NCI-H226 (cell line): ENCODE measurements at regions not wholly inside any gene's neighbourhood (a gene's known extent, or its start where the extent isn't known, plus 50 kb on each side); places are given as distances from the start of the nearest gene placed in this dataset.
"Not testable (repeated sequence)": the region's sequence is repeated elsewhere in the genome, so short reads cannot be mapped to it uniquely, and the experiment has no call there.

Source experiments
- DNase-seq: peaks from one replicate; pipeline ENCODE4 v3.0.0-alpha.2; 2015

GRCh38 chr9:42239445-42240260, 56.2 kb downstream of the SPATA31A6 start:
- peak; percentile 48 for DNase-seq

- peak; percentile 9 for DNase-seq
Observed at GRCh38 chr9:42240261-42240579, 56.8 kb downstream of the SPATA31A6 start.

GRCh38 chr9:42243211-42243610, 59.8 kb downstream of the SPATA31A6 start:
- DNase-seq, result peak; percentile 4

- DNase-seq, result not testable (repeated sequence)
Observed at GRCh38 chr9:42243822-42244221, 60.4 kb downstream of the SPATA31A6 start.

GRCh38 chr9:42268729-42269128, 85.3 kb downstream of the SPATA31A6 start:
- DNase-seq, result peak; percentile 7

- DNase-seq, result not testable (repeated sequence)
Observed at GRCh38 chr9:42269171-42269570, 85.7 kb downstream of the SPATA31A6 start.

GRCh38 chr9:42273191-42273590, 89.7 kb downstream of the SPATA31A6 start:
- not testable (repeated sequence) for DNase-seq

- DNase-seq, result no peak
Observed at GRCh38 chr9:42275141-42275540, 91.7 kb downstream of the SPATA31A6 start.

- DNase-seq, result not testable (repeated sequence)
Observed at GRCh38 chr9:42282531-42283178, 99.2 kb downstream of the SPATA31A6 start.

- not testable (repeated sequence) for DNase-seq
Observed at GRCh38 chr9:42283179-42283543, 99.7 kb downstream of the SPATA31A6 start.

- not testable (repeated sequence) for DNase-seq
Observed at GRCh38 chr9:42286145-42286845, 102.8 kb downstream of the SPATA31A6 start.

GRCh38 chr9:42288002-42288864, 104.8 kb downstream of the SPATA31A6 start:
- DNase-seq, result not testable (repeated sequence)

- not testable (repeated sequence) for DNase-seq
Observed at GRCh38 chr9:42288865-42289229, 105.4 kb downstream of the SPATA31A6 start.

GRCh38 chr9:42300124-42300523, 116.7 kb downstream of the SPATA31A6 start:
- not testable (repeated sequence) for DNase-seq

- not testable (repeated sequence) for DNase-seq
Observed at GRCh38 chr9:42306625-42307024, 123.2 kb downstream of the SPATA31A6 start.

GRCh38 chr9:42307449-42307848, 124.0 kb downstream of the SPATA31A6 start:
- DNase-seq, result not testable (repeated sequence)

- DNase-seq, result not testable (repeated sequence)
Observed at GRCh38 chr9:42310972-42311371, 127.5 kb downstream of the SPATA31A6 start.

- DNase-seq, result not testable (repeated sequence)
Observed at GRCh38 chr9:42316026-42316425, 132.6 kb downstream of the SPATA31A6 start.

GRCh38 chr9:42317677-42318076, 134.2 kb downstream of the SPATA31A6 start:
- not testable (repeated sequence) for DNase-seq

- DNase-seq, result not testable (repeated sequence)
Observed at GRCh38 chr9:42323084-42323809, 139.8 kb downstream of the SPATA31A6 start.

- DNase-seq, result not testable (repeated sequence)
Observed at GRCh38 chr9:42325142-42325541, 141.7 kb downstream of the SPATA31A6 start.

- not testable (repeated sequence) for DNase-seq
Observed at GRCh38 chr9:42325561-42325960, 142.1 kb downstream of the SPATA31A6 start.
